K562 (cell line): ENCODE measurements at regions not wholly inside any gene's neighbourhood (a gene's known extent, or its start where the extent isn't known, plus 50 kb on each side); places are given as distances from the start of the nearest gene placed in this dataset.

ENCODE experiments used
- BDP1 ChIP-seq: IDR thresholded peaks from 3 replicates; pipeline ENCODE4 v1.6.1; 2011; ENCODE audit not compliant: insufficient read length, insufficient read depth
- EZH2 ChIP-seq: IDR thresholded peaks from 2 replicates; pipeline ENCODE4 v1.6.1; 2012; ENCODE audit warnings: low read depth, mild to moderate bottlenecking, inconsistent platforms, low read length, borderline replicate concordance
- JUND ChIP-seq, 2 experiments: IDR thresholded peaks; 2 replicates in 1 of 2; 3 replicates in 1 of 2; pipeline ENCODE4 v1.6.1; 2011; ENCODE audit warnings: borderline replicate concordance in 2 of 2, low read depth in 2 of 2, low read length in 2 of 2, improper control_type of control experiment in 1 of 2, missing biosample characterization in 1 of 2, missing genetic modification characterization in 1 of 2, missing genetic modification reagents in 1 of 2
- NCOA2 ChIP-seq, 2 experiments: fragments of 450-650 bp; IDR thresholded peaks; 2 replicates each; pipeline ENCODE4 v1.6.1; 2018; ENCODE audit warnings: mild to moderate bottlenecking in 2 of 2, moderate library complexity in 1 of 2; ENCODE audit not compliant: partially characterized antibody in 2 of 2
- TF ChIP-seq, protein P1 (sequence below), 3 experiments: IDR thresholded peaks in 2 of 3; conservative IDR thresholded peaks in 1 of 3; 2 replicates each; pipeline ENCODE4 v1.5.1; 2011 to 2012; ENCODE audit warnings: low read length in 3 of 3, mild to moderate bottlenecking in 3 of 3, control low read depth in 2 of 3, improper control_type of control experiment in 1 of 3, inconsistent platforms in 1 of 3, low read depth in 1 of 3, mixed read lengths in 1 of 3, moderate library complexity in 1 of 3; ENCODE audit not compliant: insufficient read depth in 2 of 3
- TF ChIP-seq, protein P2 (sequence below): sonication (generic); formaldehyde crosslinking; IDR thresholded peaks from 2 replicates; pipeline ENCODE4 v1.9.0; 2022; ENCODE audit warnings: mild to moderate bottlenecking, missing genetic modification reagents
- TF ChIP-seq, protein P3 (sequence below), 2 experiments: fragments of 450-650 bp; formaldehyde crosslinking in 1 of 2; IDR thresholded peaks; 2 replicates each; pipeline versions ENCODE4 v1.4.0 to v1.6.1; 2014 to 2020; ENCODE audit warnings: mild to moderate bottlenecking in 2 of 2, borderline replicate concordance in 1 of 2, low read depth in 1 of 2

DNA sequence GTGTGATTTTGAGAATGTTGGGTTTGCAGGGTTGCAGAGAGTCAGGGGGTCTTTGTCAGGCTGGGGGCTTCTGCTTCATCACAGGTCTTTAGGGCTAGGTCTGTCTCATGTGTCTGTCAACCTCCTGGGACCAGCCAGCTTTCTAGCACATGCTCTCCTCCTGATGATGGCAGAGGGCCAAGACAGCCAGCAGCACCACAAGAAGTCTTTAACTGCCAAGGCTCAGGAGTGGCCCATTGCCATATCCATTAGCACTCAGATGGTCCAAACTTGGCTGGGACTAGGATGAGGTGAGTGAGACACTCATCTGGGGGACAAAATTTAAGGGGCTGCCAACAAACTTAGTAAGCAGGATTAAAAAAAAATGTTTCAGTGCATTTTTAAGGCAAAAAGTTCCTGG lies 384.2 kb upstream of the CDH10 start:
- TF ChIP-seq JUND (IDR thresholded peaks at IDR 0.05; ENCODE audit: borderline replicate concordance, low read depth, low read length) = no peak
- TF ChIP-seq JUND (tag; IDR thresholded peaks at IDR 0.05; ENCODE audit: borderline replicate concordance, low read depth, low read length) = no peak
- TF ChIP-seq, protein P1, sequence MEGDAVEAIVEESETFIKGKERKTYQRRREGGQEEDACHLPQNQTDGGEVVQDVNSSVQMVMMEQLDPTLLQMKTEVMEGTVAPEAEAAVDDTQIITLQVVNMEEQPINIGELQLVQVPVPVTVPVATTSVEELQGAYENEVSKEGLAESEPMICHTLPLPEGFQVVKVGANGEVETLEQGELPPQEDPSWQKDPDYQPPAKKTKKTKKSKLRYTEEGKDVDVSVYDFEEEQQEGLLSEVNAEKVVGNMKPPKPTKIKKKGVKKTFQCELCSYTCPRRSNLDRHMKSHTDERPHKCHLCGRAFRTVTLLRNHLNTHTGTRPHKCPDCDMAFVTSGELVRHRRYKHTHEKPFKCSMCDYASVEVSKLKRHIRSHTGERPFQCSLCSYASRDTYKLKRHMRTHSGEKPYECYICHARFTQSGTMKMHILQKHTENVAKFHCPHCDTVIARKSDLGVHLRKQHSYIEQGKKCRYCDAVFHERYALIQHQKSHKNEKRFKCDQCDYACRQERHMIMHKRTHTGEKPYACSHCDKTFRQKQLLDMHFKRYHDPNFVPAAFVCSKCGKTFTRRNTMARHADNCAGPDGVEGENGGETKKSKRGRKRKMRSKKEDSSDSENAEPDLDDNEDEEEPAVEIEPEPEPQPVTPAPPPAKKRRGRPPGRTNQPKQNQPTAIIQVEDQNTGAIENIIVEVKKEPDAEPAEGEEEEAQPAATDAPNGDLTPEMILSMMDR (IDR thresholded peaks at IDR 0.05 in 2 of 3, conservative IDR thresholded peaks at IDR 0.05 in 1 of 3; ENCODE audit: insufficient read depth in 2 of 3, low read depth in 1 of 3, low read length in 3 of 3) = no peak
- TF ChIP-seq NCOA2 (IDR thresholded peaks at IDR 0.05; ENCODE audit: partially characterized antibody in 2 of 2) = no peak
- TF ChIP-seq EZH2 = no peak
- TF ChIP-seq, protein P2, sequence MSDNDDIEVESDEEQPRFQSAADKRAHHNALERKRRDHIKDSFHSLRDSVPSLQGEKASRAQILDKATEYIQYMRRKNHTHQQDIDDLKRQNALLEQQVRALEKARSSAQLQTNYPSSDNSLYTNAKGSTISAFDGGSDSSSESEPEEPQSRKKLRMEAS (CRISPR knock-in tag) = no peak
- no peak for TF ChIP-seq BDP1
- TF ChIP-seq, protein P3, sequence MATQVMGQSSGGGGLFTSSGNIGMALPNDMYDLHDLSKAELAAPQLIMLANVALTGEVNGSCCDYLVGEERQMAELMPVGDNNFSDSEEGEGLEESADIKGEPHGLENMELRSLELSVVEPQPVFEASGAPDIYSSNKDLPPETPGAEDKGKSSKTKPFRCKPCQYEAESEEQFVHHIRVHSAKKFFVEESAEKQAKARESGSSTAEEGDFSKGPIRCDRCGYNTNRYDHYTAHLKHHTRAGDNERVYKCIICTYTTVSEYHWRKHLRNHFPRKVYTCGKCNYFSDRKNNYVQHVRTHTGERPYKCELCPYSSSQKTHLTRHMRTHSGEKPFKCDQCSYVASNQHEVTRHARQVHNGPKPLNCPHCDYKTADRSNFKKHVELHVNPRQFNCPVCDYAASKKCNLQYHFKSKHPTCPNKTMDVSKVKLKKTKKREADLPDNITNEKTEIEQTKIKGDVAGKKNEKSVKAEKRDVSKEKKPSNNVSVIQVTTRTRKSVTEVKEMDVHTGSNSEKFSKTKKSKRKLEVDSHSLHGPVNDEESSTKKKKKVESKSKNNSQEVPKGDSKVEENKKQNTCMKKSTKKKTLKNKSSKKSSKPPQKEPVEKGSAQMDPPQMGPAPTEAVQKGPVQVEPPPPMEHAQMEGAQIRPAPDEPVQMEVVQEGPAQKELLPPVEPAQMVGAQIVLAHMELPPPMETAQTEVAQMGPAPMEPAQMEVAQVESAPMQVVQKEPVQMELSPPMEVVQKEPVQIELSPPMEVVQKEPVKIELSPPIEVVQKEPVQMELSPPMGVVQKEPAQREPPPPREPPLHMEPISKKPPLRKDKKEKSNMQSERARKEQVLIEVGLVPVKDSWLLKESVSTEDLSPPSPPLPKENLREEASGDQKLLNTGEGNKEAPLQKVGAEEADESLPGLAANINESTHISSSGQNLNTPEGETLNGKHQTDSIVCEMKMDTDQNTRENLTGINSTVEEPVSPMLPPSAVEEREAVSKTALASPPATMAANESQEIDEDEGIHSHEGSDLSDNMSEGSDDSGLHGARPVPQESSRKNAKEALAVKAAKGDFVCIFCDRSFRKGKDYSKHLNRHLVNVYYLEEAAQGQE (IDR thresholded peaks at IDR 0.05; ENCODE audit: borderline replicate concordance) = no peak
- TF ChIP-seq, protein P3 (CRISPR knock-in tag; IDR thresholded peaks at IDR 0.05; ENCODE audit: low read depth) = no peak
